ENCODE measurements at regions not wholly inside any gene's neighbourhood (a gene's known extent, or its start where the extent isn't known, plus 50 kb on each side); places are given as distances from the start of the nearest gene placed in this dataset.

- DNase-seq (ENCODE audit: low read depth in 3 of 3) = no peak
Measured at GRCh38 chr2:238686223-238686622, 161.7 kb upstream of the TWIST2 start.

GRCh38 chr2:238688193-238689153, 159.4 kb upstream of the TWIST2 start:
- DNase-seq (ENCODE audit: low read depth in 3 of 3) = no peak

- no peak for DNase-seq (ENCODE audit: low read depth in 3 of 3)
Measured at GRCh38 chr2:238689331-238689730, 158.6 kb upstream of the TWIST2 start.

- no peak for DNase-seq (ENCODE audit: low read depth in 3 of 3)
Measured at GRCh38 chr2:238689871-238690389, 158.0 kb upstream of the TWIST2 start.

GRCh38 chr2:238690511-238690910, 157.4 kb upstream of the TWIST2 start:
- DNase-seq (ENCODE audit: low read depth in 3 of 3) = no peak

GRCh38 chr2:238691596-238692491, 156.0 kb upstream of the TWIST2 start:
- no peak for DNase-seq (ENCODE audit: low read depth in 3 of 3)

GRCh38 chr2:238692562-238692961, 155.3 kb upstream of the TWIST2 start:
- DNase-seq (ENCODE audit: low read depth in 3 of 3) = no peak

- no peak for DNase-seq (ENCODE audit: low read depth in 3 of 3)
Measured at GRCh38 chr2:238693337-238694093, 154.4 kb upstream of the TWIST2 start.

- no peak for DNase-seq (ENCODE audit: low read depth in 3 of 3)
Measured at GRCh38 chr2:238694136-238694755, 153.6 kb upstream of the TWIST2 start.

- DNase-seq (ENCODE audit: low read depth in 3 of 3) = no peak
Measured at GRCh38 chr2:238694922-238695321, 153.0 kb upstream of the TWIST2 start.

GRCh38 chr2:238695538-238695937, 152.3 kb upstream of the TWIST2 start:
- no peak for DNase-seq (ENCODE audit: low read depth in 3 of 3)

GRCh38 chr2:238696331-238696730, 151.6 kb upstream of the TWIST2 start:
- no peak for DNase-seq (ENCODE audit: low read depth in 3 of 3)

- no peak for DNase-seq (ENCODE audit: low read depth in 3 of 3)
Measured at GRCh38 chr2:238696786-238697185, 151.1 kb upstream of the TWIST2 start.

GRCh38 chr2:238697193-238698071, 150.5 kb upstream of the TWIST2 start:
- DNase-seq (ENCODE audit: low read depth in 3 of 3) = no peak

- DNase-seq (ENCODE audit: low read depth in 3 of 3) = no peak
Measured at GRCh38 chr2:238698072-238698352, 149.9 kb upstream of the TWIST2 start.

GRCh38 chr2:238698451-238699306, 149.2 kb upstream of the TWIST2 start:
- no peak for DNase-seq (ENCODE audit: low read depth in 3 of 3)

- no peak for DNase-seq (ENCODE audit: low read depth in 3 of 3)
Measured at GRCh38 chr2:238699307-238700116, 148.4 kb upstream of the TWIST2 start.

GRCh38 chr2:238700117-238700457, 147.8 kb upstream of the TWIST2 start:
- DNase-seq (ENCODE audit: low read depth in 3 of 3) = no peak
